A549 (cell line): ENCODE measurements at regions not wholly inside any gene's neighbourhood (a gene's known extent, or its start where the extent isn't known, plus 50 kb on each side); places are given as distances from the start of the nearest gene placed in this dataset.

Source experiments
- ATAC-seq, 2 experiments: fragments of 200-7000 bp in 1 of 2; fragments of >200 bp in 1 of 2; cut with Nextera tagmentation in 1 of 2; cut with Tn5 transposase in 1 of 2; 3 replicates each; pipeline versions ENCODE4 v1.8.0 to v1.9.1; 2018 to 2020; ENCODE audit warnings: mild to moderate bottlenecking in 1 of 2, moderate library complexity in 1 of 2
- CTCF ChIA-PET: fragments of 300-600 bp; sonication (Branson Sonifier 250); formaldehyde crosslinking; extraction: SDS; loops from one replicate; lab custom pipeline; 2021; ENCODE audit warnings: antibody characterized with exemption, inconsistent platforms; lab: Yijun Ruan, JAX
- POLR2A ChIA-PET: fragments of 350-600 bp; formaldehyde crosslinking; extraction: SDS; loops from one replicate; lab custom pipeline; 2021; ENCODE audit warnings: antibody characterized with exemption, inconsistent platforms; lab: Yijun Ruan, JAX
- DNase-seq, 2 experiments: peaks; one replicate each; pipeline versions ENCODE4 v3.0.0 to v3.0.0-alpha.2; 2011 to 2016; ENCODE audit warnings: low read depth in 1 of 2, low spot score in 1 of 2
- FAIRE-seq: peaks from 2 replicates; lab custom pipeline; 2011; peaks lifted over from hg19 to GRCh38; lab: Jason Lieb, UNC
- H3K27ac ChIP-seq, 2 experiments: fragments of >200 bp; sonication (Bioruptor Twin); formaldehyde crosslinking; 3 replicates each; pipeline ENCODE4 v1.5.1; 2016 to 2017
- H3K4me1 ChIP-seq: fragments of >200 bp; sonication (Bioruptor Twin); formaldehyde crosslinking; 3 replicates; pipeline ENCODE4 v1.6.1; 2016
- H3K4me2 ChIP-seq: fragments of >200 bp; sonication (Bioruptor Twin); formaldehyde crosslinking; 3 replicates; pipeline ENCODE4 v1.6.1; 2016
- H3K4me3 ChIP-seq: fragments of >200 bp; sonication (Bioruptor Twin); formaldehyde crosslinking; 3 replicates; pipeline ENCODE4 v1.5.1; 2016
- H3K9me3 ChIP-seq: fragments of >200 bp; sonication (Bioruptor Twin); formaldehyde crosslinking; 3 replicates; pipeline ENCODE4 v1.6.1; 2016
- ATOH8 ChIP-seq: fragments of 250-450 bp; sonication (Bioruptor Pico); IDR thresholded peaks from 2 replicates; pipeline ENCODE4 v1.5.0; 2020; ENCODE audit warnings: low read depth, mild to moderate bottlenecking, moderate library complexity
- BCL3 ChIP-seq: fragments of >200 bp; sonication (Bioruptor Twin); formaldehyde crosslinking; IDR thresholded peaks from 3 replicates; pipeline ENCODE4 v1.6.1; 2016
- CBX8 ChIP-seq: fragments of 200-600 bp; sonication (generic); IDR thresholded peaks from 2 replicates; pipeline ENCODE4 v1.6.1; 2016
- CTCF ChIP-seq: fragments of >200 bp; sonication (Bioruptor Twin); formaldehyde crosslinking; IDR thresholded peaks from 3 replicates; pipeline ENCODE4 v1.5.1; 2016
- EHMT2 ChIP-seq: fragments of 200-600 bp; sonication (generic); IDR thresholded peaks from 2 replicates; pipeline ENCODE4 v1.6.1; 2016; ENCODE audit warnings: antibody characterized with exemption, low read depth, mild to moderate bottlenecking, moderate library complexity
- EP300 ChIP-seq, 2 experiments: fragments of >200 bp; sonication (Bioruptor Twin); formaldehyde crosslinking; IDR thresholded peaks; 2 replicates in 1 of 2; 3 replicates in 1 of 2; pipeline ENCODE4 v1.6.1; 2016 to 2017
- FOSB ChIP-seq: fragments of 250-450 bp; sonication (Bioruptor Pico); IDR thresholded peaks from 2 replicates; pipeline ENCODE4 v1.5.0; 2020; ENCODE audit warnings: mild to moderate bottlenecking, moderate library complexity
- HES2 ChIP-seq: fragments of >200 bp; sonication (Bioruptor Twin); formaldehyde crosslinking; IDR thresholded peaks from 2 replicates; pipeline ENCODE4 v1.6.1; 2016
- JUN ChIP-seq, 2 experiments: fragments of >200 bp; sonication (Bioruptor Twin); formaldehyde crosslinking; IDR thresholded peaks; 2 replicates in 1 of 2; 3 replicates in 1 of 2; pipeline ENCODE4 v1.6.1; 2016 to 2017
- JUNB ChIP-seq: fragments of >200 bp; sonication (Bioruptor Twin); formaldehyde crosslinking; IDR thresholded peaks from 2 replicates; pipeline ENCODE4 v1.6.1; 2016
- KDM1A ChIP-seq: fragments of 200-600 bp; sonication (generic); IDR thresholded peaks from 2 replicates; pipeline ENCODE4 v1.6.1; 2016; ENCODE audit warnings: low read depth, mild to moderate bottlenecking
- MAFK ChIP-seq: fragments of 450-650 bp; IDR thresholded peaks from 2 replicates; pipeline ENCODE4 v1.6.1; 2014; ENCODE audit not compliant: partially characterized antibody
- MYC ChIP-seq: IDR thresholded peaks from 2 replicates; pipeline ENCODE4 v1.6.1; 2012; ENCODE audit warnings: mild to moderate bottlenecking, inconsistent platforms, low read length, improper control_type of control experiment, borderline replicate concordance
- RAD21 ChIP-seq, 2 experiments: fragments of >200 bp in 1 of 2; sonication (Bioruptor Twin) in 1 of 2; formaldehyde crosslinking in 1 of 2; IDR thresholded peaks in 1 of 2; conservative IDR thresholded peaks in 1 of 2; 2 replicates in 1 of 2; 3 replicates in 1 of 2; pipeline ENCODE4 v1.6.1; 2012 to 2018; ENCODE audit warnings: inconsistent platforms in 1 of 2
- RARB ChIP-seq: fragments of 250-450 bp; sonication (Bioruptor Pico); IDR thresholded peaks from 2 replicates; pipeline ENCODE4 v1.8.0; 2021; ENCODE audit warnings: mild to moderate bottlenecking, moderate library complexity
- RNF2 ChIP-seq: fragments of 200-600 bp; sonication (generic); IDR thresholded peaks from 2 replicates; pipeline ENCODE4 v1.6.1; 2016; ENCODE audit warnings: low read depth, mild to moderate bottlenecking, antibody characterized with exemption, moderate library complexity, borderline replicate concordance
- SMC3 ChIP-seq: fragments of >200 bp; sonication (Bioruptor Twin); formaldehyde crosslinking; IDR thresholded peaks from 3 replicates; pipeline ENCODE4 v1.6.1; 2018; ENCODE audit warnings: inconsistent platforms
- TP53 ChIP-seq: fragments of 250-450 bp; sonication (Bioruptor Pico); IDR thresholded peaks from 2 replicates; pipeline ENCODE4 v1.5.0; 2021; ENCODE audit warnings: mild to moderate bottlenecking, moderate library complexity
- ZNF302 ChIP-seq: fragments of 250-450 bp; sonication (Bioruptor Pico); IDR thresholded peaks from 2 replicates; pipeline ENCODE4 v1.9.0; 2021; ENCODE audit warnings: inconsistent platforms, mild to moderate bottlenecking, moderate library complexity
- WGBS: methylation state at CpG from one replicate; pipeline ENCODE4 v1.1.6; 2017; ENCODE audit errors: missing lambda C conversion rate; 5-methylcytosine and 5-hydroxymethylcytosine counted together

- ChIA-PET POLR2A (no interaction called here), CTCF (interaction anchor here (0.6 to 2.8 kb wide), 18 partner anchors 8 to 1746 kb away, joined by 3 to 33 read pairs (median 3); no protein-coding TSS in a partner anchor)
- peak; percentile 71 for TF ChIP-seq CTCF
- no peak for TF ChIP-seq RARB
- peak; percentile 68 to 85 for TF ChIP-seq RAD21 (conservative IDR thresholded peaks at IDR 0.05 in 1 of 2, IDR thresholded peaks at IDR 0.05 in 1 of 2)
- peak; percentile 76 for TF ChIP-seq SMC3
- TF ChIP-seq EHMT2: no peak
- no peak for TF ChIP-seq FOSB (CRISPR knock-in tag)
- 6% methylated on average over 5 of the region's 5 CpGs for WGBS
- H3K4me3 ChIP-seq: no peak overlapping the region
- no peaks in the 10 kb centered on the region for H3K9me3 ChIP-seq
- H3K4me1 ChIP-seq: no peaks in the 10 kb centered on the region
- no peak overlapping the region for H3K4me2 ChIP-seq
- FAIRE-seq (no peak), ATAC-seq (peak in 1 of 2 experiments; percentile 66; a peak in 2 of 6 replicates), DNase-seq (peak; percentile 6 to 45)
- no peak overlapping the region for H3K27ac ChIP-seq
Observed at GRCh38 chr10:36880898-36881297, 244.5 kb upstream of the ANKRD30A start.

- DNase-seq (no peak), FAIRE-seq (no peak), ATAC-seq (no peak)
- no peaks in the 10 kb centered on the region for H3K4me1 ChIP-seq
- H3K9me3 ChIP-seq: no peaks in the 10 kb centered on the region
- H3K27ac ChIP-seq: no peak overlapping the region
- no peak overlapping the region for H3K4me2 ChIP-seq
- no peak overlapping the region for H3K4me3 ChIP-seq
- CTCF ChIA-PET: interaction anchor here (0.8 to 1.2 kb wide), 2 partner anchors 1233 to 1238 kb away, joined by 3 to 4 read pairs; no protein-coding TSS in a partner anchor
- 46% methylated on average over 6 of the region's 6 CpGs for WGBS
- POLR2A ChIA-PET: no interaction called here
- TF ChIP-seq MAFK: no peak
- no peak for TF ChIP-seq JUN (IDR thresholded peaks at IDR 0.05)
- no peak for TF ChIP-seq KDM1A
- no peak for TF ChIP-seq ATOH8
- TF ChIP-seq ZNF302 (CRISPR knock-in tag): no peak
- no peak for TF ChIP-seq MYC
- TF ChIP-seq RNF2: no peak
- TF ChIP-seq CTCF: no peak
- TF ChIP-seq JUNB: no peak
- no peak for TF ChIP-seq BCL3
- TF ChIP-seq TP53 (CRISPR knock-in tag): no peak
- TF ChIP-seq EP300 (IDR thresholded peaks at IDR 0.05): no peak
- TF ChIP-seq CBX8: no peak
- TF ChIP-seq HES2: no peak
Observed at GRCh38 chr10:36872702-36873393, 252.6 kb upstream of the ANKRD30A start.
